K562 (cell line): ENCODE measurements at regions not wholly inside any gene's neighbourhood (a gene's known extent, or its start where the extent isn't known, plus 50 kb on each side); places are given as distances from the start of the nearest gene placed in this dataset.

Source experiments
- ATAC-seq: fragments of 200-7000 bp; cut with Tn5 transposase; 3 replicates; pipeline ENCODE4 v1.9.1; 2020; ENCODE audit warnings: moderate library complexity
- BruUV-seq: library from RNA; stranded (reverse); fragments of 400-500 nt; replicated peaks from 2 replicates; lab custom pipeline; 2021; lab: Mats Ljungman, UMichigan
- CTCF ChIA-PET: fragments of 300-600 bp; formaldehyde crosslinking; extraction: SDS; loops from one replicate; lab custom pipeline; 2021; ENCODE audit warnings: low intra/inter-chr PET ratio; lab: Yijun Ruan, JAX
- POLR2A ChIA-PET: fragments of 300-600, 350-650 bp; sonication (Branson Sonifier 250); formaldehyde crosslinking; extraction: SDS; loops from one replicate; lab custom pipeline; 2021; ENCODE audit warnings: antibody characterized with exemption, inconsistent platforms; lab: Yijun Ruan, JAX
- DNase-seq, 4 experiments: peaks; one replicate each; pipeline versions ENCODE4 v3.0.0 to v3.0.0-alpha.2; 2011 to 2018; ENCODE audit warnings: low spot score in 3 of 4, mixed read lengths in 3 of 4; ENCODE audit errors: extremely low read depth in 1 of 4
- FAIRE-seq: peaks from 2 replicates; lab custom pipeline; 2011; peaks lifted over from hg19 to GRCh38; lab: Jason Lieb, UNC
- H2AFZ ChIP-seq: 2 replicates; pipeline ENCODE4 v1.6.0; 2011; ENCODE audit warnings: low read depth, low read length, control low read depth, inconsistent platforms
- H3K27ac ChIP-seq: fragments of 200-600 bp; 3 replicates; pipeline ENCODE4 v1.8.0; 2011; ENCODE audit warnings: low read depth, mild to moderate bottlenecking, control low read depth, inconsistent platforms, low read length, moderate library complexity, mixed read lengths; ENCODE audit errors: extremely low read depth
- H3K27me3 ChIP-seq, 2 experiments: fragments of 300-600 bp in 1 of 2; 2 replicates in 1 of 2; 3 replicates in 1 of 2; pipeline versions ENCODE4 v1.6.0 to v1.8.0; 2011; ENCODE audit warnings: inconsistent platforms in 2 of 2, low read length in 2 of 2, mild to moderate bottlenecking in 1 of 2, mixed read lengths in 1 of 2, moderate library complexity in 1 of 2; ENCODE audit not compliant: control insufficient read depth in 2 of 2, insufficient read depth in 2 of 2
- H3K36me3 ChIP-seq: fragments of 300-600 bp; 3 replicates; pipeline ENCODE4 v1.8.0; 2011; ENCODE audit warnings: mild to moderate bottlenecking, low read length, inconsistent platforms; ENCODE audit not compliant: control insufficient read depth, insufficient read depth
- H3K4me1 ChIP-seq, 2 experiments: fragments of 200-600 bp in 1 of 2; replicated peaks in 1 of 2; 2 replicates in 1 of 2; 3 replicates in 1 of 2; pipeline versions ENCODE4 v1.5.1 to v1.8.0; 2011; ENCODE audit warnings: inconsistent platforms in 2 of 2, low read length in 2 of 2, mild to moderate bottlenecking in 1 of 2, mixed read lengths in 1 of 2, moderate library complexity in 1 of 2; ENCODE audit not compliant: control insufficient read depth in 2 of 2, insufficient read depth in 2 of 2
- H3K4me2 ChIP-seq: 2 replicates; pipeline ENCODE4 v1.6.1; 2011; ENCODE audit warnings: low read length, control low read depth, inconsistent platforms, mixed read lengths; ENCODE audit not compliant: insufficient read depth
- H3K4me3 ChIP-seq: fragments of 200-600 bp; sonication (generic), shearing (Covaris generic); 2 replicates; pipeline ENCODE4 v1.5.1; 2016; ENCODE audit warnings: control low read depth, inconsistent platforms
- H3K79me2 ChIP-seq: fragments of 200-600 bp; 3 replicates; pipeline ENCODE4 v1.8.0; 2011; ENCODE audit warnings: low read length, inconsistent platforms; ENCODE audit not compliant: control insufficient read depth, insufficient read depth
- H3K9ac ChIP-seq, 2 experiments: 2 replicates each; pipeline versions ENCODE4 v1.6.0 to v1.6.1; 2011; ENCODE audit warnings: low read depth in 2 of 2, low read length in 2 of 2, control low read depth in 1 of 2, inconsistent platforms in 1 of 2, mild to moderate bottlenecking in 1 of 2, mixed read lengths in 1 of 2; ENCODE audit not compliant: insufficient read depth in 1 of 2
- H3K9me1 ChIP-seq: one replicate; pipeline ENCODE4 v1.6.0; 2011; ENCODE audit warnings: inconsistent platforms, mild to moderate bottlenecking, low read length, moderate library complexity; ENCODE audit not compliant: control insufficient read depth, insufficient read depth
- H3K9me3 ChIP-seq: replicated peaks from 2 replicates; pipeline ENCODE4 v1.5.1; 2011; ENCODE audit warnings: low read depth, low read length, inconsistent platforms; ENCODE audit not compliant: control insufficient read depth, insufficient read depth
- H4K20me1 ChIP-seq: replicated peaks from 2 replicates; pipeline ENCODE4 v1.6.1; 2011; ENCODE audit warnings: low read length, inconsistent platforms, mixed read lengths; ENCODE audit not compliant: control insufficient read depth, insufficient read depth
- AFF1 ChIP-seq, 2 experiments: fragments of 450-650 bp; IDR thresholded peaks; 2 replicates each; pipeline ENCODE4 v1.6.1; 2018; ENCODE audit warnings: mild to moderate bottlenecking in 2 of 2, low read depth in 1 of 2; ENCODE audit not compliant: partially characterized antibody in 2 of 2
- ARID3B ChIP-seq: fragments of 250-450 bp; sonication (Bioruptor Pico); IDR thresholded peaks from 2 replicates; pipeline ENCODE4 v1.4.0; 2020; ENCODE audit warnings: borderline replicate concordance
- CHD2 ChIP-seq: IDR thresholded peaks from 2 replicates; pipeline ENCODE4 v1.6.1; 2011; ENCODE audit warnings: low read depth, low read length
- GATA2 ChIP-seq: sonication (generic); formaldehyde crosslinking; IDR thresholded peaks from 2 replicates; pipeline ENCODE4 v1.4.0; 2020; ENCODE audit warnings: mild to moderate bottlenecking, missing genetic modification reagents
- NCOA4 ChIP-seq: fragments of 450-650 bp; IDR thresholded peaks from 2 replicates; pipeline ENCODE4 v1.6.1; 2018; ENCODE audit warnings: mild to moderate bottlenecking; ENCODE audit not compliant: partially characterized antibody
- TCF15 ChIP-seq: fragments of 250-450 bp; sonication (Bioruptor Pico); IDR thresholded peaks from 2 replicates; pipeline ENCODE4 v1.8.0; 2022; ENCODE audit warnings: moderate library complexity, mild to moderate bottlenecking, inconsistent platforms
- TFAM ChIP-seq: fragments of 250-450 bp; sonication (Bioruptor Pico); conservative IDR thresholded peaks from 2 replicates; pipeline ENCODE4 v1.5.0; 2021; ENCODE audit warnings: mild to moderate bottlenecking, moderate library complexity
- THRA ChIP-seq: fragments of 450-650 bp; IDR thresholded peaks from 2 replicates; pipeline ENCODE4 v1.6.1; 2017; ENCODE audit warnings: mild to moderate bottlenecking, moderate library complexity
- ZBED1 ChIP-seq: IDR thresholded peaks from 2 replicates; pipeline ENCODE4 v1.6.1; 2014
- ZFP30 ChIP-seq: fragments of 250-450 bp; sonication (Bioruptor Pico); IDR thresholded peaks from 2 replicates; pipeline ENCODE4 v1.8.0; 2022; ENCODE audit warnings: moderate library complexity, mild to moderate bottlenecking, inconsistent platforms, borderline replicate concordance
- ZNF449 ChIP-seq: fragments of 250-450 bp; sonication (Bioruptor Pico); IDR thresholded peaks from 2 replicates; pipeline ENCODE4 v1.8.0; 2022; ENCODE audit warnings: moderate library complexity, mild to moderate bottlenecking, inconsistent platforms
- ZNF77 ChIP-seq: fragments of 250-450 bp; sonication (Bioruptor Pico); IDR thresholded peaks from 2 replicates; pipeline ENCODE4 v1.5.0; 2020
- WGBS: fragments of 100-300 bp; shearing (Covaris generic); methylation state at CpG from one replicate; pipeline ENCODE4 v1.1.6; 2016; ENCODE audit warnings: low coverage, mixed read lengths; ENCODE audit not compliant: insufficient coverage; ENCODE audit errors: missing lambda C conversion rate; 5-methylcytosine and 5-hydroxymethylcytosine counted together
- in situ Hi-C: fragments of 300-500 bp; cut with MboI; formaldehyde crosslinking; loops from 4 replicates; pipeline ENCODE4 v1.15.0; 2018; ENCODE audit warnings: inconsistent platforms, mixed read lengths
- intact Hi-C: fragments of 100-400 bp; cut with micrococcal nuclease; formaldehyde crosslinking; loops from 2 replicates; pipeline ENCODE4 v1.14.2; 2022

GRCh38 chr4:81359207-81359606 lies 112.5 kb downstream of the RASGEF1B start (continued):
- TF ChIP-seq AFF1 (IDR thresholded peaks at IDR 0.05; ENCODE audit: low read depth in 1 of 2, partially characterized antibody in 2 of 2) (no peak), CHD2 (no peak), TCF15 (no peak), ZBED1 (no peak), GATA2 (no peak), NCOA4 (no peak)

GRCh38 chr4:81358154-81358553 lies 113.6 kb downstream of the RASGEF1B start:
- Histone ChIP-seq H3K4me3 (no peak overlapping the region), H3K9ac (no peak overlapping the region), H3K27me3 (no peaks in the 10 kb centered on the region), H3K27ac (no peak overlapping the region), H3K9me1 (no peaks in the 10 kb centered on the region), H3K9me3 (no peaks in the 10 kb centered on the region), H3K4me1 (no peaks in the 10 kb centered on the region), H3K4me2 (no peak overlapping the region), H2AFZ (no peak overlapping the region), H3K36me3 (no peaks in the 10 kb centered on the region), H4K20me1 (no peaks in the 10 kb centered on the region), H3K79me2 (no peaks in the 10 kb centered on the region)
- DNase-seq (no peak), ATAC-seq (no peak), FAIRE-seq (no peak)
- 0% methylated on average over 2 of the region's 2 CpGs for WGBS
- CTCF ChIA-PET: no interaction called here
- in situ Hi-C loops (loop anchor here (10.0 kb wide), 1 partner anchor 993 kb away; no protein-coding TSS in a partner anchor), intact Hi-C loops (no loop called here)
- POLR2A ChIA-PET: no interaction called here
- TF ChIP-seq ZNF77 (CRISPR knock-in tag) (no peak), ZFP30 (CRISPR knock-in tag) (no peak), THRA (no peak), ZNF449 (CRISPR knock-in tag) (no peak), ARID3B (CRISPR knock-in tag) (no peak), TFAM (CRISPR knock-in tag) (no peak)
- no TSS peak for BruUV-seq
